Thyroid gland (tissue), 4 donors: ENCODE measurements at regions not wholly inside any gene's neighbourhood (a gene's known extent, or its start where the extent isn't known, plus 50 kb on each side); places are given as distances from the start of the nearest gene placed in this dataset.

Source experiments
- POLR2A ChIP-seq, 2 donors: fragments of 450-650 bp; IDR thresholded peaks; one replicate each; pipeline ENCODE4 v1.6.1; 2017; ENCODE audit warnings: antibody characterized with exemption in 2 of 2, mild to moderate bottlenecking in 2 of 2, moderate library complexity in 1 of 2
- TF ChIP-seq, protein P1 (sequence below), 6 experiments: fragments of 200-600 bp in 3 of 6; fragments of 450-650 bp in 3 of 6; sonication (generic) in 3 of 6; IDR thresholded peaks; one replicate each; pipeline ENCODE4 v1.5.1; 2016 to 2019; ENCODE audit warnings: antibody characterized with exemption in 6 of 6, mild to moderate bottlenecking in 2 of 6, inconsistent platforms in 1 of 6, moderate library complexity in 1 of 6

DNA sequence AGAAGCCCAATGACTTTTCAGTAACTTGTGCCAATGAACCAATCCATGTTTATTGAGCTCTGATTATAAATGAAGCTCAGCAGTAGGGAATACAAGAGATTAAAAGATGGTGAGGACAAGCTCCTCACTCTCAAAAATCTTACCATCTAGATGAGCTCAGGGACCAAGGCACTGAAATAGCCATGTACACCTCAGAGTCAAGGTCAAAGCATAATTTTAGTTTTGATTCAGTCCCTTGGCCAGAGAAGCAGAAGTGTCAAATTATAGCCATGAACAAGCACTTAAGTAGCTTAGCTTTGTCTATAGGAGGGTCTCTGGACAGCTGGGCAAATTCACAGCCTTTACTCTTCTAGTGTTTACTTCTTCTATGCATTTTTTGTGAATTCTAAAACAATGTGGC is 131.0 kb upstream of the DTNBP1 start:
- TF ChIP-seq, protein P1, sequence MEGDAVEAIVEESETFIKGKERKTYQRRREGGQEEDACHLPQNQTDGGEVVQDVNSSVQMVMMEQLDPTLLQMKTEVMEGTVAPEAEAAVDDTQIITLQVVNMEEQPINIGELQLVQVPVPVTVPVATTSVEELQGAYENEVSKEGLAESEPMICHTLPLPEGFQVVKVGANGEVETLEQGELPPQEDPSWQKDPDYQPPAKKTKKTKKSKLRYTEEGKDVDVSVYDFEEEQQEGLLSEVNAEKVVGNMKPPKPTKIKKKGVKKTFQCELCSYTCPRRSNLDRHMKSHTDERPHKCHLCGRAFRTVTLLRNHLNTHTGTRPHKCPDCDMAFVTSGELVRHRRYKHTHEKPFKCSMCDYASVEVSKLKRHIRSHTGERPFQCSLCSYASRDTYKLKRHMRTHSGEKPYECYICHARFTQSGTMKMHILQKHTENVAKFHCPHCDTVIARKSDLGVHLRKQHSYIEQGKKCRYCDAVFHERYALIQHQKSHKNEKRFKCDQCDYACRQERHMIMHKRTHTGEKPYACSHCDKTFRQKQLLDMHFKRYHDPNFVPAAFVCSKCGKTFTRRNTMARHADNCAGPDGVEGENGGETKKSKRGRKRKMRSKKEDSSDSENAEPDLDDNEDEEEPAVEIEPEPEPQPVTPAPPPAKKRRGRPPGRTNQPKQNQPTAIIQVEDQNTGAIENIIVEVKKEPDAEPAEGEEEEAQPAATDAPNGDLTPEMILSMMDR (IDR thresholded peaks at IDR 0.05) = no peak
- no peak for TF ChIP-seq POLR2A (IDR thresholded peaks at IDR 0.05)
